PC-9 (cell line): ENCODE measurements at regions not wholly inside any gene's neighbourhood (a gene's known extent, or its start where the extent isn't known, plus 50 kb on each side); places are given as distances from the start of the nearest gene placed in this dataset.
A peak's percentile ranks its signal among the peaks of the same experiment; 100 is the strongest.

Experiments used
- BruUV-seq: library from RNA; stranded (reverse); fragments of 400-500 nt; replicated peaks from 2 replicates; lab custom pipeline; 2021; lab: Mats Ljungman, UMichigan
- CTCF ChIA-PET: fragments of 300-600 bp; sonication (Branson Sonifier 250); formaldehyde crosslinking; loops from one replicate; lab custom pipeline; 2022; ENCODE audit warnings: antibody characterized with exemption; lab: Charles Lee
- POLR2A ChIA-PET: fragments of 300-600 bp; sonication (Branson Sonifier 250); formaldehyde crosslinking; loops from one replicate; lab custom pipeline; 2022; ENCODE audit warnings: antibody characterized with exemption; ENCODE audit not compliant: unreplicated experiment; lab: Charles Lee
- DNase-seq, 2 experiments: peaks; one replicate each; pipeline versions ENCODE4 v3.0.0 to v3.0.0-alpha.2; 2015 to 2022; ENCODE audit warnings: mixed read lengths in 1 of 2
- H2AFZ ChIP-seq: fragments of 200-600 bp; sonication (generic); 2 replicates; pipeline ENCODE4 v1.8.1; 2017; ENCODE audit warnings: antibody characterized with exemption
- H3F3A ChIP-seq: fragments of 200-600 bp; sonication (generic); 2 replicates; pipeline ENCODE4 v1.8.1; 2017; ENCODE audit warnings: antibody characterized with exemption, mild to moderate bottlenecking, low read depth; ENCODE audit not compliant: insufficient read depth
- H3K27ac ChIP-seq: fragments of 200-600 bp; sonication (generic); 2 replicates; pipeline ENCODE4 v1.6.1; 2016; ENCODE audit warnings: mixed run types
- H3K27me3 ChIP-seq: fragments of 200-600 bp; sonication (generic); 2 replicates; pipeline ENCODE4 v1.6.1; 2016; ENCODE audit warnings: low read depth, mixed run types; ENCODE audit not compliant: insufficient read depth
- H3K36me3 ChIP-seq: fragments of 200-600 bp; sonication (generic); 2 replicates; pipeline ENCODE4 v1.6.1; 2016; ENCODE audit warnings: low read depth, mixed run types
- H3K4me1 ChIP-seq: fragments of 200-600 bp; sonication (generic); replicated peaks from 2 replicates; pipeline ENCODE4 v1.6.1; 2016; ENCODE audit warnings: mixed run types; ENCODE audit not compliant: insufficient read depth
- H3K4me2 ChIP-seq: fragments of 200-600 bp; sonication (generic); 2 replicates; pipeline ENCODE4 v1.6.1; 2017; ENCODE audit warnings: mixed run types
- H3K4me3 ChIP-seq: fragments of 200-600 bp; sonication (generic); 2 replicates; pipeline ENCODE4 v1.6.1; 2016; ENCODE audit warnings: mixed run types
- H3K79me2 ChIP-seq: fragments of 200-600 bp; sonication (generic); 2 replicates; pipeline ENCODE4 v1.6.1; 2017; ENCODE audit warnings: low read depth, mixed run types
- H3K9me2 ChIP-seq: fragments of 200-600 bp; sonication (generic); 2 replicates; pipeline ENCODE4 v1.8.1; 2017; ENCODE audit warnings: mild to moderate bottlenecking; ENCODE audit not compliant: insufficient read depth
- H3K9me3 ChIP-seq: fragments of 200-600 bp; sonication (generic); 2 replicates; pipeline ENCODE4 v1.8.1; 2016; ENCODE audit warnings: low read depth; ENCODE audit not compliant: insufficient read depth
- H4K20me1 ChIP-seq: fragments of 200-600 bp; sonication (generic); 2 replicates; pipeline ENCODE4 v1.8.1; 2017; ENCODE audit not compliant: insufficient read depth
- EZH2 ChIP-seq: fragments of 200-600 bp; sonication (generic); IDR thresholded peaks from 2 replicates; pipeline ENCODE4 v1.8.0; 2017; ENCODE audit warnings: antibody characterized with exemption, low read depth
- intact Hi-C: fragments of 100-400 bp; cut with micrococcal nuclease; formaldehyde crosslinking; loops from one replicate; pipeline ENCODE4 v1.10.0; 2022; ENCODE audit not compliant: unreplicated experiment
- TF ChIP-seq, protein P1 (sequence below): fragments of 200-600 bp; sonication (generic); conservative IDR thresholded peaks from 2 replicates; pipeline ENCODE4 v1.6.1; 2017; ENCODE audit warnings: mixed run types, antibody characterized with exemption, mild to moderate bottlenecking, moderate library complexity

- H3K9me3 ChIP-seq: no peaks in the 10 kb centered on the region
- H3K27me3 ChIP-seq: no peaks in the 10 kb centered on the region
- no peaks in the 10 kb centered on the region for H4K20me1 ChIP-seq
- H3K4me1 ChIP-seq: peaks cover 39% of the 10 kb centered on the region
- CTCF ChIA-PET: interaction anchor here (1.3 kb wide), 1 partner anchor 401 kb away, joined by 15 read pairs; no protein-coding TSS in a partner anchor
- no peak for DNase-seq
- H3K79me2 ChIP-seq: no peaks in the 10 kb centered on the region
- H2AFZ ChIP-seq: no peak overlapping the region
- POLR2A ChIA-PET: interaction anchor here (0.5 to 0.9 kb wide), 7 partner anchors 55 to 1703 kb away, joined by 3 to 8 read pairs (median 5); partner anchors contain the start of genes PRKCI and RPL22L1
- peaks cover 16% of the 10 kb centered on the region for H3F3A ChIP-seq
- no peak overlapping the region for H3K4me3 ChIP-seq
- H3K27ac ChIP-seq: no peak overlapping the region
- intact Hi-C loops: loop anchor here (2.0 kb wide), 3 partner anchors 34 to 1052 kb away; partner anchors contain the start of gene SKIL
- H3K9me2 ChIP-seq: no peaks in the 10 kb centered on the region
- no peaks in the 10 kb centered on the region for H3K36me3 ChIP-seq
- TF ChIP-seq EZH2: no peak
- TF ChIP-seq, protein P1, sequence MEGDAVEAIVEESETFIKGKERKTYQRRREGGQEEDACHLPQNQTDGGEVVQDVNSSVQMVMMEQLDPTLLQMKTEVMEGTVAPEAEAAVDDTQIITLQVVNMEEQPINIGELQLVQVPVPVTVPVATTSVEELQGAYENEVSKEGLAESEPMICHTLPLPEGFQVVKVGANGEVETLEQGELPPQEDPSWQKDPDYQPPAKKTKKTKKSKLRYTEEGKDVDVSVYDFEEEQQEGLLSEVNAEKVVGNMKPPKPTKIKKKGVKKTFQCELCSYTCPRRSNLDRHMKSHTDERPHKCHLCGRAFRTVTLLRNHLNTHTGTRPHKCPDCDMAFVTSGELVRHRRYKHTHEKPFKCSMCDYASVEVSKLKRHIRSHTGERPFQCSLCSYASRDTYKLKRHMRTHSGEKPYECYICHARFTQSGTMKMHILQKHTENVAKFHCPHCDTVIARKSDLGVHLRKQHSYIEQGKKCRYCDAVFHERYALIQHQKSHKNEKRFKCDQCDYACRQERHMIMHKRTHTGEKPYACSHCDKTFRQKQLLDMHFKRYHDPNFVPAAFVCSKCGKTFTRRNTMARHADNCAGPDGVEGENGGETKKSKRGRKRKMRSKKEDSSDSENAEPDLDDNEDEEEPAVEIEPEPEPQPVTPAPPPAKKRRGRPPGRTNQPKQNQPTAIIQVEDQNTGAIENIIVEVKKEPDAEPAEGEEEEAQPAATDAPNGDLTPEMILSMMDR: no peak
- peak overlapping the region; percentile 67 for H3K4me2 ChIP-seq
- no TSS peak for BruUV-seq
These were observed 55.2 kb downstream of the RPL22L1 start for GRCh38 chr3:170814822-170815221.

DNA sequence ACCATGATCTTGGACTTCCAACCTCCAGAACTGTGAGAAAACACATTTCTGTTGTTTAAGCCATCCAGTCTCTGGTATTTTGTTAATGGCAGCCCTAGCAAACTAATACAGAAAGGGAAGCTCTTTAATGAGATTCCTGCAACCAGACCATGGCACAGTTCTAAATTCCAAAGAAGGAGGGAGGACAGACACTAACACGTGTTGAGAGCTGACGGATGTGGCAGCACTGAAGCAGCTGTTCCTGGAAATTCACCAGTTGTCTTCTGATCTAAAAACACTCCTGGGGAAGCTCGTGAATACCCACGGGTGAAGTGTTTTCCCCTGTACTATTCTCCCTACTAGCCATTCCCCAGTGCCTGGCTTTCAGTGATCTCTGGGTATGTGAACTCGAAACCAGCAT, 56.7 kb downstream of the RPL22L1 start:
- intact Hi-C loops: no loop called here
- H4K20me1 ChIP-seq: no peaks in the 10 kb centered on the region
- CTCF ChIA-PET: interaction anchor here (5.4 kb wide), 1 partner anchor 399 kb away, joined by 97 read pairs; no protein-coding TSS in a partner anchor
- no peak overlapping the region for H2AFZ ChIP-seq
- no peaks in the 10 kb centered on the region for H3K79me2 ChIP-seq
- DNase-seq: no peak
- no peak for TF ChIP-seq EZH2
- TF ChIP-seq, protein P1: no peak
- no peak overlapping the region for H3K4me2 ChIP-seq
- BruUV-seq: no TSS peak
- peaks cover 27% of the 10 kb centered on the region for H3F3A ChIP-seq
- H3K27me3 ChIP-seq: no peaks in the 10 kb centered on the region
- no peaks in the 10 kb centered on the region for H3K36me3 ChIP-seq
- POLR2A ChIA-PET: no interaction called here
- peaks cover 54% of the 10 kb centered on the region for H3K4me1 ChIP-seq
- no peak overlapping the region for H3K27ac ChIP-seq
- no peaks in the 10 kb centered on the region for H3K9me2 ChIP-seq
- no peak overlapping the region for H3K4me3 ChIP-seq
- no peaks in the 10 kb centered on the region for H3K9me3 ChIP-seq

GRCh38 chr3:170811928-170812591, 57.9 kb downstream of the RPL22L1 start:
- POLR2A ChIA-PET: interaction anchor here (0.5 to 1.5 kb wide), 5 partner anchors 36 to 398 kb away, joined by 3 to 8 read pairs (median 6); no protein-coding TSS in a partner anchor
- H3K4me1 ChIP-seq: peaks cover 55% of the 10 kb centered on the region
- no peak overlapping the region for H2AFZ ChIP-seq
- no peak overlapping the region for H3K27ac ChIP-seq
- CTCF ChIA-PET: interaction anchor here (0.5 to 5.4 kb wide), 21 partner anchors 10 to 1048 kb away, joined by 3 to 97 read pairs (median 4); partner anchors contain the start of gene PHC3
- H3K27me3 ChIP-seq: no peaks in the 10 kb centered on the region
- peak overlapping the region; percentile 3; the same call in 1 of the 2 replicates for H3K4me2 ChIP-seq
- H3K36me3 ChIP-seq: no peaks in the 10 kb centered on the region
- no peaks in the 10 kb centered on the region for H4K20me1 ChIP-seq
- intact Hi-C loops: loop anchor here (1.0 kb wide), 2 partner anchors 502 to 623 kb away; no protein-coding TSS in a partner anchor
- BruUV-seq: no TSS peak
- no peak overlapping the region for H3K4me3 ChIP-seq
- DNase-seq: peak; percentile 78 to 84
- TF ChIP-seq, protein P1: peak; percentile 100
- TF ChIP-seq EZH2: no peak
- H3K9me3 ChIP-seq: no peaks in the 10 kb centered on the region
- H3K9me2 ChIP-seq: no peaks in the 10 kb centered on the region
- H3F3A ChIP-seq: peaks cover 27% of the 10 kb centered on the region
- no peaks in the 10 kb centered on the region for H3K79me2 ChIP-seq
